NCI-H146 treated with DMSO at 0.1 percent for 48 hours (cell line): ENCODE measurements at regions not wholly inside any gene's neighbourhood (a gene's known extent, or its start where the extent isn't known, plus 50 kb on each side); places are given as distances from the start of the nearest gene placed in this dataset.

Experiments
- DNase-seq: peaks from one replicate; lab custom pipeline; 2025; ENCODE audit not compliant: unreplicated experiment; lab: John Stamatoyannopoulos, UW

DNA sequence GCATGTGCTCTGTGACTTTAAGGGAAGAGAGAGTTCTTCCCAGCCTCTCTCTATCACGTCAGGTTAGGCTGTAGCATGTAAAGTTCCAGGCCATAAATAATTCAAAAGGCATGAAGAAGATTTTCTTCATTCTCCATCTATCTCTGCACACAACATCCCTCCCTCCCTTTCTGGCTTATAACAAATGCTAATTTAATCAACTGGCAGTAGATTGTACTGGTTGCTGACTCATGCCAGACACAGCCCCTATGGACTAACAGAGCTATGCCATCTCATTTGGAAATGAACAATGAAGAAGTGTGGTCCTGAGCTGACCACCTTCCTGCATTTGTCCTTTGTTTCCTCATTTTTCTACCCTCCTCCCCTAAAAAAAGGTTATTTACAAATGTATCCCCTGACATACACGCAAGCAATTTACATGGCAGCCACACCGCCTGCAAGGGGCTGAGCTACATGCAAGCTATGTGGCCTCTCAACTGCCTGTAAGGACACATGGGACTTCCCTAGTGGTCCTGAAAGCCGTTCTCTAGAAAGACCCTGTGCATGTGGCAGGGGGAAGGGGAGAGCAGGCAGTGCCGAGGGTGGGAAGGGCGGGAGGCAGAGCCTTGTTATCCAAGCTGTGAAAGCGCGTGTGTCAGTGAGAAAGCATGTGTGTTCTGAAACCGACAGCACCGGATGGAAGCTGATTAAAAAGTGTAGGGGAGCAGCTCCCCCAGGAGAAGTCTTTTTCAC is 90.9 kb upstream of the KLF7 start:
- no peak for DNase-seq

DNA sequence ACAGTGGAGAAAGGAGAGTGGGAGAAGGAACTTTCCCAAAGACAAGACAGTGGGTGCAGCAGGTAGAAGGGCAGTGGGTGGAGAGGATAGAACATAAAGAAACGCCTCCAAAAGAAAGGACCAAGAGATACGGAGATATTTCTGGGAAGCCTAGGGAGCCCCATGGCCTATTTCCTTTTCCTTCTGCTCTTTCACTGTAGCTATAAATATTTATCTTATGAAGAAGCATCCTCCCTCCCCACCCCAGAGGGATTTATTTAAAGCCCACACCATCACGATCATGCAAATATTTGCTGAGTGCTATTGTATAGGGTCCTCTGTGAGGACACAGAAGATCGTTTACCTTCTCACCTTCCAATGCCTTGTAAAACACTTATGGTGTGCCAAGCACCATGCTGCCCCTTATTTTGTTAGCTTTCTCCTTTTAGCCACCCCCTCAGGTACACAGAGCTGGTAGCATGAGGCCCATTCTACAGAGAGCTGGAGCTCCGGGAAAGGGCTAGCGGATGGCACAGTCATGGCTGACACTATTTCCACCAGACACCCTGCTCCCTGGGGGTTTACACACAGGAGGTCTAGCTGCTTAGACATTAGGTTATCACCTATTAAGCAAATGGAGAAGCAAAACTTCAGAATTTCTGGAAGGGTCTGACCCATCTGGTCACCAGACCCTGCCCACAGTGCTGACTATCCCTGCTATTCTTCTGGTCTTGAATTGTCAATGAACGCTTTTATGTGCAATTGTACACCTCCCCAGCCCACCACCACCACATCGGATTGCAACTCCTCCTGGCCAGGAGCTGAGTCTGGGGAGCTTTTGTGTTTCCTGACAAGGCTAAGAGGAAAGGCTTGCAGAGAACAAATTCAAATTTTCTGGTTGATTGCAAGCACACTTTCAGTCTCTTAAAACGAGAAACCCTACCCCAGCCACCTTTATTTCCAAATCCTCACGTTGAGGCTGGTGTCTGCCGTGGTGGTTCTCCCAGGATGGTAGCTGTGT is 91.8 kb upstream of the KLF7 start:
- peak; percentile 16 for DNase-seq

DNA sequence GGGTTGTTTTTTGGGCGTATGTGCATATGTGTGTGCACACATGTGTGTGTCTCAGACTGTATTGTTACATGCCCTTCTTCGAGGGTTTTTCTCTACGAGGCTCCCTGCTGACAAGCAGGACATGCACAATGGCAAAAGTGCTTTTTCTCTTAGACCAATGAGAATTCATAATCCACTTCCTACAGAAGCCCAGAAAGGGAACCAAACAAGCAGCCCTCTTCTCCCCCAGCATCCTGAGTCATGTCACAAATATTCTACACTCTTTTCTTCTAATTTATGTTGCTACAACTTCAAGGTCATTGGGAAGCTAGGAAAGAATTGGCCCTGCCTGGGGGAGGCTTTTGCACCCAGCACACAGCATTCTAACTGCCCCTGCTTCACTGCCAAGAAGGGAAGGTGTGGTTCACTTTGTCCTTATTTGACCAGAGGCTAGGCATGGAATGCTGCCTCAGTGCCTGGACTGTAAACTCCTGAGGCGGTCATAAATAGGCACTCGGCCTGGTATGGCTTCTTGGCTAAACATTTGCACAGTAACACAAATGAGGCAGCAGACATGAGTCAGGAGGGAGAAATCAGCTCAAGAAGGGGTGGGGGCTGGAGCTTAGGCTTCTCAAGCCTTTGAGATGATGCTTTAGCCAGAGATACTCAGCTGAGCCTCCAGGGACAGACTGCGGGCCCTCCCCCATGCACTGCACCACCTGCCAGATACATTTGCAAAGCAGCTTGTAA is 92.7 kb upstream of the KLF7 start:
- DNase-seq = no peak

GRCh38 chr2:207260021-207260420 is 94.3 kb upstream of the KLF7 start:
- no peak for DNase-seq

DNA sequence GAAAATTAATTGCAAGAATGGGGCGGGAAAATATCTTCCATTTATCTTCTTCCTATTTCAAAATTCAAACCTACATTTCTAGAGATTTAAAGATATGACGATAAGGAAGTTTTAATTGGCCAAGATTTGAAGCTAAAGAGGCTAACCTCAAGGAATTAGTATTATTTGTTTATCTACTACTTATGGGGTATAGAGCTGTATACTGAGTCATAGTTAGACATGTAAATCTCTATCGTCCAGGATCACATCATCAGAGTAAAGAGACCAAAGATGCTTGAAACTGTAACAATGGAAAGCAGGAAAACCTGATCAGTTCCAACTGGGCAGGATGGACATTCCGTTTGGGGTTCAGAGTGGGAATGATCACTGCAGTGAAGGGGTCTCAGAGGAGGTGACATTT is 95.2 kb upstream of the KLF7 start:
- DNase-seq = no peak

DNA sequence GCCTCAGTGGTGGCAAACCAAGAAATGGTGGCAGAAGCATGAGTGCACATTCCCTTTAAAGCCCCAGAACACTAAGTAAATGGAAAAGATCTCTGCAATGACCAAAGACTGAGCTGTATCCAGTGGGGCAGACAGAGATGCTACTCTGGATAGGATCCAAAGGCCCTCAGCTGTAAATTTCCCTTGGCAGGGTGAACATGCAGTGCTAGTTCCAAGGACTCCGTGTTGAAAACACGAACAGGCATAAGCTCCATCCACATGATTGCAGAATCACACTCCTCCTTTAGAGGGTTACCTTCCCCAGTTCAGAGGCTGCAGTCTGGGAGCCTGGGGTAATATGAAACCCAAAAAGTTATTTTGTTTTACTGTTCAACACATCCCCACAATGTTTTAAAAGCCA is 98.6 kb upstream of the KLF7 start:
- DNase-seq = no peak

DNA sequence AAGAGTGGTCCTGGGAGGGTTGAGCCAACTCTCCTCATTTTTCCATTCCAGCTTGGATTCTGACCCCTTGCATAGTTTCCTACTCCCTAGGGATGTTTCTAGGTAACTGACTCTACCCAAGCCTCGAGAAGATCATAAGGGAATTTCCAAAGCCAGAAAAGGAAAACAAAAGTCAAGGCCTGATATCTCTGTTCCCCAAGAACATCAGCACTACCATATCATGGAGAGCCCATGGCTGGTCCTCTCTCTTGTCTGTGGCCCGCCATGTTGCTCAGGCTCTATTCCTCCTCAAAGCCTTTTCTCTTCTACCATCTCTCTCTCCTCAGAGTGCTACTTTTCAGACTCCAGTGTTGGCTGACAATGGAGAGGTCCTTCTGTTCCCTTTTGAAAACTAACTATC is 99.6 kb upstream of the KLF7 start:
- no peak for DNase-seq

DNA sequence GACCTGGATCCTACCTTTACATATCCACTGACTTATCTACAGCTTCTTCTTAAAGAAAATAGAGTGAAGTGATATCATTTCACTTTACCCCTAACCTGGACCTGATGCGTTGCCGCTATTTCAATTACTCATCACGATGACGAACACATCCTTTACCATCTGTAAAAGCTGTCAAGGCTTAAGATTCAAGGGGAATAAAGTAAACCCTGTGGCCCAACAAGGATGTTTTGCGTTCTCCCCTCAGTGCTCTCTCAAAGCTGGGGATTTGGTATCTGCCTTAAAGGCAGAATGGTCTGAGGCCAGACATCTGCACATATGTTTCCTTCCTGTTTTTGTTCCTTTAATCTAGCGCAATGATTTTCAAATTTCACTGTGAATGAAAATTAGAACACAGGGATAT is 100.1 kb upstream of the KLF7 start:
- DNase-seq = no peak

DNA sequence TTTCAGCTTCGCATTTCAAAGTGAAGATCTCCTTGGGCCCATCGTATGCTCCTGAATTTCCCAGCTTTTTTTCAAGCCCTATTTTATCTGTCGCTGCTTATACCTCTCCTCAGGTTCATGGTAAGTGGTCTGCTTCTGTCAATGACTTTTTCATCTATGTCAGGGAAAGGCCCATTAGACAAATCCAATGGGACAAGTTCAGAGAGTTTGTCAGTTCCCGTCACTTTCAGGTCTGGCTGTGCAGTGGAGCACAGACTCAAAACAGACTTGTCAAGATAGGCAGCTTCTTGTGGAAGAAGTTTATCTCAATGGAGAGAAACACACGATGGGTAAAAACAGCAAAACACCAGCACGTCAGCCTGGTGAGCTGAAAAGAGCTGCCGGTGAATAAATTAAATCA is 100.9 kb upstream of the KLF7 start:
- no peak for DNase-seq

DNA sequence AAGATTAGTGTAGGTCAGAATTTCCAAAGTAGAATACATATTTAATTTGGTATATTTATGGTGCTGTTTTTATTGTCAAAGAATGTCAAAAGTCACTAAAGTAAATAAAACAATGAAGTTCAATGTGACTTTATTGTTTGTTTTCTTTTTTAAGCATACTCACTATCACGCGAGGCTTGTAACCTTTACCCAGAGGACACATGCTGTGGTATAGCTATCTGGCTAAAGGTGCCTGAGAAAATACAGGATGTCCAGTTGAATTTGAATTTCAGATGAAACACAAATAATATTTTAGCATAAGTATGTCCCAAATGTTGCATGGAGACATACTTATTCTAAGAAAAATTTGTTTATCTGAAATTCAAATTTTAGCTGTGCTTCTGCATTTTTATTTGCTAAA is 103.3 kb upstream of the KLF7 start:
- DNase-seq = no peak

GRCh38 chr2:207274530-207275189 is 108.9 kb upstream of the KLF7 start:
- no peak for DNase-seq

GRCh38 chr2:207275779-207276178 is 110.0 kb upstream of the KLF7 start:
- DNase-seq = no peak

DNA sequence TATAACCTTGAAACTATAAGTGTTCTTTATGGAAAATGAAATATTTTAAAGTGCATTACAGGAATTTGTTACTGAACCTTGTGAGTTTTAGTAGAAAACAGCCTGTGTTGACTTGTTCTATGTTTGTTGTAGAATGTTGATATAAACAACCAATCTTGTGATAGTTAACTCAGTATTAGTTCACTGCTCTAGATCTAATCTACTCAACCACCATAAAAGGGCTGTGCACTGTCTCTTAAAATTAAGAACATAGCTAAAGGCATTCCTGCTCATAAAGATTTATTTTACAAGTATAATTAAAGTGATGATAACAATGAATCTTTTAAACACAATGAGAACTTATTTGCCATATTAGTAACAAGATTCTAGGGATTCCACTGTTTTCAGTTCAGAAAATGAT is 110.5 kb upstream of the KLF7 start:
- DNase-seq = no peak

DNA sequence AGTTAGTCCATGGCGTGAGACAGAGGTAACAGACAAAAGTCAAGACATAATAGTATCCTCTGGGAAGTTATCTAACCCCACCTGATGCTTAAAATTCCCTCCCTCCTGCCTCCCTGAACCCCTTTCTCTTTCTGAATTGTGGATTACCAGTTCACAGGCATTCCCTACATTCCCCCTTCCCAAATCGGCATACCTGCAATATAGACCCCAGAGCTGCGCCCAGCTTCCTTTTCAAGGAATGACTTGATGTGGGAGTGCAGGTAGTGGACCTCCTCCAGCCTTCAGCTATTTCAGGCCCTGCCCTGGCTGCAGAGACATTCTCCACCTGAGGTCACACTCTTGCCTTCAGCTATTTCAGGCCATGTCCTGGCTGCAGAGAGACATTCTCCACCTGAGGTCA is 111.1 kb upstream of the KLF7 start:
- no peak for DNase-seq

DNA sequence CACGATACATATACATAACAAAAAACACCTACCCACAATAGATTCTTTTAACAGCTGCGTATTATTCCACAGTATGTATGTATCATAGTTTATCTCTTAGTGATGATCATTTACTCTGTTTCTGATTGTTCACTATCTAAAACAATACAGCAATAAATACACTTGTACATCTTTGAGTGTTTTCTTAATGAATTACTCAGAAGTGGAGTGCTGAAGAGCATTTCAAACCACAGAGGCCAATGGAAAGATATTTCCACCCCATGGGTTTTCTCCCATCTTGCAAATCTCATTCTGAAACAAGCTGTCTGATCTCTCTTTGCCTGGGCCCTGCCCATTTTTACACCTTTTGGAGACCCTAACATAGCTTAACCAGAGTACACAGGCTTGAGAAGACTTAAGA is 113.8 kb upstream of the KLF7 start:
- no peak for DNase-seq

GRCh38 chr2:207281436-207281835 is 115.7 kb upstream of the KLF7 start:
- DNase-seq = no peak

GRCh38 chr2:207282916-207283315 is 117.2 kb upstream of the KLF7 start:
- no peak for DNase-seq

GRCh38 chr2:207283356-207283755 is 117.6 kb upstream of the KLF7 start:
- no peak for DNase-seq

- no peak for DNase-seq
Observed at GRCh38 chr2:207284556-207285472, 119.1 kb upstream of the KLF7 start.

- no peak for DNase-seq
Observed at GRCh38 chr2:207285473-207285815, 119.7 kb upstream of the KLF7 start.
